Mononuclear cell (primary cell): ENCODE measurements at regions not wholly inside any gene's neighbourhood (a gene's known extent, or its start where the extent isn't known, plus 50 kb on each side); places are given as distances from the start of the nearest gene placed in this dataset.

Experiments
- H3K27me3 ChIP-seq: 2 replicates; pipeline ENCODE4 v1.6.0; 2011; ENCODE audit warnings: low read length, control low read depth; ENCODE audit not compliant: insufficient read depth
- H3K4me1 ChIP-seq: 2 replicates; pipeline ENCODE4 v1.5.1; 2011; ENCODE audit warnings: mild to moderate bottlenecking, low read length, control low read depth; ENCODE audit not compliant: insufficient read depth
- H3K4me3 ChIP-seq: 2 replicates; pipeline ENCODE4 v1.5.1; 2011; ENCODE audit warnings: mild to moderate bottlenecking, low read length, moderate library complexity
- H3K9me3 ChIP-seq: 2 replicates; pipeline ENCODE4 v1.5.1; 2011; ENCODE audit warnings: low read depth, mild to moderate bottlenecking, control low read depth, low read length

DNA sequence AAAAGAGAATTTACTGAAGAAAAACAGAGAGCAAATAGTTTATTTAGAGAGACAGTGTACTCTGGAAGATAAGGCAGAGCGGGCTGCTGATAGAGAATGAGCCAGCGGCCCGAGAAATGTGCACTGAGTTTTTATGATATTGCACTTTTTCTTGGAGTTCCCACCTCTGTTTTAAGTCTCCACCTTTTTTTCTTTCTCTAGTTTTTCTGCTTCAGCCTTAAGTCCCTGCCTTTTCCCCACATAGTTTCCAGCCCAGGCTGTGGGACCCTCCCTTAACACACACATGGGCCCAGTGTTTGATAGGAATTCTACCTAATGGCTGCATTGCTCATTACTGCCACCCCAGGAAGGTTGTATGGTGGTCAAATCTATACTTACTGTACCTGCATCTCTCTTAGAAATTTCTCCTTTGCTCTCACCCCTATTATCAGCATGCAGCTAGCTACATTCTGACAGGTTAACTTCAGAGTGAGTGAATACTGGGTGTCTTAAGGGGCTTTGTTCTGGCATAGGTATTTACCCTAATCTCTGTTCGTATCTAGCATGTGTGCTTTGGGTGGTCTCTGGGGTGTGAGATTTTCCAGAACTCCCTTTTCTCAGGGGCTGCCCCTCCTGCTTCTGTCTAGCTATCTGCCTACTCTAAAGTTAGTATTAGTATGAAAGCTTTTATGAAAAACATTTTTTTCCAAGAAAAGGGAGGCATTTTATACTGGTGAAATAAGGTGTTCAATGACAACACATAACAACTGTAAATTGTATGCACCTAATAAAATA lies 127.3 kb upstream of the TOP3B start:
- Histone ChIP-seq H3K4me1 (peaks cover 23% of the 10 kb centered on the region), H3K27me3 (no peaks in the 10 kb centered on the region), H3K4me3 (no peak overlapping the region), H3K9me3 (no peaks in the 10 kb centered on the region)

DNA sequence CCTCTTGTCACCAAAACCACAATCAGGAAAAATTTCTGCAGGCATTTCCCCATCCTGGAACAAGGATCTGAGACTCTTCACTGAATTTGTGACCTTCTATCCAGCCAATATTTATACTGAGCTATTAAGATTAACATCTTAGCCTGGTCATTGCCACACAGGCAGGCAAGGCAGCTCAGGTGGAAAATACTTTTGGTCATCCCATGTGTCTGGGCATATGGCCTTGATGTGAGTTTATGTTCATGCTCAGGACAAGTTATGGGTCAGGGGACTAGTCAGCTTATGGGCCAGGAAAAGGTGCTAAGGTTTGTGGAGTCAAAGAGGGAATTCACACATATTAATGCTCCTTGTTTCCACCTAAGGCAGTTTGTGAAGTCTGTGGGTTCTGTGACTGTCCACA lies 124.3 kb upstream of the TOP3B start:
- Histone ChIP-seq H3K4me3 (no peak overlapping the region), H3K9me3 (no peaks in the 10 kb centered on the region), H3K27me3 (no peaks in the 10 kb centered on the region), H3K4me1 (peaks cover 11% of the 10 kb centered on the region)

DNA sequence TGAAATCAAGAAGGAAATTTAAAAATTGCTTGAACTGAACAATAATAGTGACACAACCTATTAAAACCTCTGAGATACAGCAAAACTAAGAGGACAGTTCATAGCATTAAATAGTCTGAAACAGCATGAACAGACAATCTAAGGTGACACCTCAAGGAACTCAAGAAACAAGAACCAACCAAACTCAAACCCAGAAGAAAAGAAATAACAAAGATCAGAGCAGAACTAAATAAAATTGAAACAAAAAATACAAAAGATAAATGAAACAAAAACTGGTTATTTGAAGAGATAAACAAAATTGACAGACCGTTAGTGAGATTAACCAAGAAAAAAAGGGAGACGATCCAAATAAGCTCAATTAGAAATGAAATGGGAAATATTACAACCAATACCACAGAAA lies 122.8 kb upstream of the TOP3B start:
- no peak overlapping the region for H3K4me3 ChIP-seq
- H3K4me1 ChIP-seq: no peaks in the 10 kb centered on the region
- no peaks in the 10 kb centered on the region for H3K9me3 ChIP-seq
- H3K27me3 ChIP-seq: no peaks in the 10 kb centered on the region

- Histone ChIP-seq H3K4me1 (peaks cover 7% of the 10 kb centered on the region), H3K9me3 (no peaks in the 10 kb centered on the region), H3K4me3 (no peak overlapping the region), H3K27me3 (no peaks in the 10 kb centered on the region)
Observed at GRCh38 chr22:22103078-22103875, 120.7 kb upstream of the TOP3B start.

DNA sequence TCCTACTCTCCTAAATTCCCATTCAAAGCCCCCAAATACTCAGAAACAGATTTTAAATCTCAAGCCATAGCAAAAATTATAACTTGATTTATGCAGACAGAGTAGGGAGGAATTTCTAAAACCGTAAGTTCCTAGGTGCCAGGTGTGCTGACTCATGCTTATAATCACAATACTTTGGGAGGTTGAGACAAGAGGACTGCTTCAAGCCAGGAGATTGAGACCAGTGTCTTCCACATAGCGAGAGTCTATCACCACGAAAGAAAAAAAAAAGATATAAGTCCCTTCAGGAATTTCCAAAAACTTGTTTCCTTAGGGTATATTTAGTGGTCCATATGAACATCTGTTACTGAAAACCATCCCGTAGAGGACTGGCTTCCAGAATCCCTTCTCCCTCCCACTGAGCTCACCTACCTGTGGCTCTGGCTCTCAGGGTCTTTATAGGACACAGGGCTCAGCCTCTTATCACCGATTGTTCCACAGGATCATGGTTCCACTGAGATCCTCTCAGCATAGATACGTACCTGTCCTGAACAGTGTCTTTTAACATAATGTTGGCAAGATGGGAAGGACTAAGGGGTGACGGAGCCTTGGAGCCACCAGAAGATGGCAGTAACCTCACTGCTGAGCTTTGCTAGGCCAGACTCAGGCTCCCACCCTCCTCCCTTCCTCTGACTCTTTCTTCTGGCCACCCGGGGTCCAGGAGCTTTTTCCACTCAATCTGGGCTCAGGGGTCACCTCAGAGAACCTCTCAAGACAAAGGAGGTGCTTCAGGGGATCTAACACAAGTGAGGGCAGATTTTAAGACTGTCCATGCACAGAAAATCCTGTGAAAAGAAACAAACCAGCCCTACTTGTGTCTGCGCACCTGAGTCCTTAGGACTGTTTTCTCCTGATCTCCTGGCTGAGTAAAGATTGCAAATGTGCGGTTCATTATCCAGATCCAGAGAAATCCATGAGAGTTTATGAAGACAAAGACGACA lies 117.5 kb upstream of the TOP3B start:
- no peaks in the 10 kb centered on the region for H3K27me3 ChIP-seq
- no peaks in the 10 kb centered on the region for H3K9me3 ChIP-seq
- H3K4me1 ChIP-seq: peaks cover 9% of the 10 kb centered on the region
- H3K4me3 ChIP-seq: no peak overlapping the region

GRCh38 chr22:22099194-22099486 lies 116.6 kb upstream of the TOP3B start:
- H3K4me1 ChIP-seq: peaks cover 9% of the 10 kb centered on the region
- H3K27me3 ChIP-seq: peaks cover 4% of the 10 kb centered on the region
- H3K4me3 ChIP-seq: no peak overlapping the region
- H3K9me3 ChIP-seq: no peaks in the 10 kb centered on the region

- Histone ChIP-seq H3K27me3 (peaks cover 4% of the 10 kb centered on the region), H3K4me3 (no peak overlapping the region), H3K9me3 (no peaks in the 10 kb centered on the region), H3K4me1 (peaks cover 9% of the 10 kb centered on the region)
Observed at GRCh38 chr22:22098457-22099193, 116.0 kb upstream of the TOP3B start.

DNA sequence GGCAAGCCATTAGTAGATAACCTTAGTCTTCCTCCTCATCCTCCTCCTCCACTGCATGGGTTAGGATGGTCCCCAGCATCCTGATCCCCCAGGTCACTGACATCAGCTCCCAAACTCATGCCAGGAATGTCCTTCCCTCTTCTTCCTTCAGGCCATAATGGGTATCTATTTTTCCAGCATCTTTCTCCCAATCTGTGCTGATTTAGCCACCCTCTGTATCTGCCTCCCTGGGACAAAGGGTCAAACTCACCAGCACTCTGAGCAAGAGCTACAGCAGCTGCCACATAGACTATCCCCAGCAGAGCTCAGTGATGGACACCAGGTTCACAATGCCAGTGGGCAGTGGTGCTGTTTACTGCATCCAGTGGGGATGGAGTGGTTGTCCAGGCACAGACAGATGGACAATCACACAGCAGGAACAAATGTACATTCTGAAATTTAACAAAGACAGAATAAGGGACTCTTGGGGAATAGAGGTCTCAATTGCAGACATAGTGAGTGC lies 115.2 kb upstream of the TOP3B start:
- Histone ChIP-seq H3K27me3 (peaks cover 4% of the 10 kb centered on the region), H3K4me3 (no peak overlapping the region), H3K4me1 (peaks cover 9% of the 10 kb centered on the region), H3K9me3 (no peaks in the 10 kb centered on the region)

- no peaks in the 10 kb centered on the region for H3K9me3 ChIP-seq
- H3K4me3 ChIP-seq: no peak overlapping the region
- peaks cover 9% of the 10 kb centered on the region for H3K4me1 ChIP-seq
- H3K27me3 ChIP-seq: peaks cover 4% of the 10 kb centered on the region
Observed at GRCh38 chr22:22094921-22095320, 112.3 kb upstream of the TOP3B start.

GRCh38 chr22:22094514-22094913 lies 111.9 kb upstream of the TOP3B start:
- H3K27me3 ChIP-seq: peaks cover 5% of the 10 kb centered on the region
- no peaks in the 10 kb centered on the region for H3K9me3 ChIP-seq
- H3K4me3 ChIP-seq: no peak overlapping the region

DNA sequence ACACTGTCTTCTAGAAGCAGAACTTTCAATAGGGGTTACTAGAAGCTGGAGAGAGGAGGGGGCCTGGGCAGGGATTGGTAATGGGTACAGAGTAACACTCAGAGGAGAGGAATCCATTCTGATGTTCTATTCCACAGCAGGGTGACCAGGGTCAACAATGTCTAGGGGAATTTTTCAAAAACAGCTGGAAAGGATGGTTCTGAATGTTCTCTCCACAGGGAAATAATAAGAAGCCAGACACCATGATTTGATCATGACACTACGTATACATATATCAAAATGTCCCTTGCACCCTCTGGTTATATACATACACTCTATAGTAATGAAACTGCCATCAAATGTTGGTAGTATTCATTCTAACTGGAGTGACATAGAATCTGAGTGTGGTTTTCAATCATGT lies 111.2 kb upstream of the TOP3B start:
- peaks cover 6% of the 10 kb centered on the region for H3K27me3 ChIP-seq
- H3K4me1 ChIP-seq: peaks cover 3% of the 10 kb centered on the region
- H3K4me3 ChIP-seq: no peak overlapping the region
- H3K9me3 ChIP-seq: no peaks in the 10 kb centered on the region

More at GRCh38 chr22:22094514-22094913, 111.9 kb upstream of the TOP3B start:
- H3K4me1 ChIP-seq: peaks cover 8% of the 10 kb centered on the region

DNA sequence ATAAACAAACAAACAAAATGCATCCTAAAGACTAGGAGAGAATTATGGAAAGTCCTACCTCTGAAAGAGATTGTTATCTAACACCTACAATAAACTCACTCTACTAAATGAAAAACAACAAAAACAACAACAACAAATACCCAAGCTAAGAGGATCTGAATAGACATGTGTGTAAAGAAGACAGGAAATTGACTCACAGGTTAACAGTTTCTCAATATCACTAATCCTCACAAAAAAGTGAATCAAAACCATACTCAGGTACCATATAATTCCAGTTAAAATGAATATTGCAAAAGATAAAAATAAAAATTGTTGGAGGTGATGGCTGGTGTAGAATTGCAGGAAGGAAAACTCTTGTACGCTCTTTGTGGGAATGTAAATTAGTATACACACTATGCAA lies 110.4 kb upstream of the TOP3B start:
- Histone ChIP-seq H3K4me3 (no peak overlapping the region), H3K9me3 (no peaks in the 10 kb centered on the region), H3K4me1 (no peaks in the 10 kb centered on the region)

DNA sequence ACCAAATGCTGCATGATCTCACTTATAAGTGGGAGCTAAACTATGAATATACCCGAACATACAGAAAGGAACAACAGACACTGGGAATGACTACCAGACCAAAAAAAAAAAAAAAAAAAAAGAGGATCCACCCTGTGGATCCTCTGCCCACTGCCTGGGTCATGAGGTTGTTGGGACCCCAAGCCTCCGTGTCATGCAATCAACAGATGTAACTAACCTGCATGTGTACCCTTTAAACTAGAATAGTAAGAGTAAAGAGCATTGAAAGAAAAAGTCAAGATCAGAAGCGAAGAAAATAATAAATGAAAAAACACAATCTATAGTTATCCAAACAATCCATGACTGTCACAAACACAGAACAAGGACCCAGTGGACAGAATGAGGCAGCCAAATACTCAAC lies 109.5 kb upstream of the TOP3B start:
- Histone ChIP-seq H3K4me3 (no peak overlapping the region), H3K27me3 (peaks cover 6% of the 10 kb centered on the region), H3K9me3 (no peaks in the 10 kb centered on the region), H3K4me1 (no peaks in the 10 kb centered on the region)

More for the DNA sequence above, 110.4 kb upstream of the TOP3B start:
- H3K27me3 ChIP-seq: peaks cover 6% of the 10 kb centered on the region

DNA sequence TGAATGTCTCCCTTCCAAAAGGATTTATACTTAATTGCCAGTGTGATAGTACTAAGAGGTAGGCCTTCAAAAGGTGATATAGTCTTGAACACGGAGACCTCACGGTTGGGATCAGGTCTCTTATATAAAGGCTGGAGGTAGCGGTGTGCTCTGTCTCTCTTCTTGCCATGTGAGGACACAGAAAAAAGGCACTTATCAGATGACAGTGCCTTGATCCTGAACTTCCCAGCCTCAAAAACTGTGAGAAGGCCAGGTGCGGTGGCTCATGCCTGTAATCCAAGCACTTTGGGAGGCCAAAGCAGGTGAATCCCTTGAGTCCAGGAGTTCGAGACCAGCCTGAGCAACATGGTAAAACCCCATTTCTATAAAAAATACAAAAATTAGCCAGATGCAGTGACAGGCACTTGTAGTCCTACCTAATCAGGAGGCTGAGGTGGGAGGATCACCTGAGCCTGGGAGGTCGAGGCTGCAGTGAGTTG lies 108.9 kb upstream of the TOP3B start:
- Histone ChIP-seq H3K4me3 (no peak overlapping the region), H3K9me3 (no peaks in the 10 kb centered on the region), H3K27me3 (peaks cover 6% of the 10 kb centered on the region), H3K4me1 (no peaks in the 10 kb centered on the region)
